Neural crest cell (in vitro differentiated cells): ENCODE measurements at regions not wholly inside any gene's neighbourhood (a gene's known extent, or its start where the extent isn't known, plus 50 kb on each side); places are given as distances from the start of the nearest gene placed in this dataset.

ENCODE experiments used
- DNase-seq: peaks from one replicate; pipeline ENCODE4 v3.0.0; 2021; ENCODE audit warnings: low read depth, mixed read lengths, low spot score
- H3K27ac Mint-ChIP-seq: one replicate; pipeline ENCODE4 v1.8.0; 2021; ENCODE audit warnings: mild to moderate bottlenecking, mixed read lengths; ENCODE audit not compliant: unreplicated experiment
- H3K27me3 Mint-ChIP-seq: 2 replicates; pipeline ENCODE4 v1.8.0; 2021; ENCODE audit warnings: low read depth, mild to moderate bottlenecking, mixed read lengths
- H3K36me3 Mint-ChIP-seq: 2 replicates; pipeline ENCODE4 v1.8.0; 2021; ENCODE audit warnings: low read depth, mild to moderate bottlenecking, mixed read lengths
- H3K4me1 Mint-ChIP-seq: 2 replicates; pipeline ENCODE4 v1.8.0; 2021; ENCODE audit warnings: mixed read lengths
- H3K4me3 Mint-ChIP-seq: one replicate; pipeline ENCODE4 v1.8.0; 2021; ENCODE audit warnings: mild to moderate bottlenecking, mixed read lengths
- H3K9me3 Mint-ChIP-seq: 2 replicates; pipeline ENCODE4 v1.8.0; 2021; ENCODE audit warnings: mixed read lengths
- CTCF ChIP-seq: fragments of 200-600 bp; sonication (generic); conservative IDR thresholded peaks from 2 replicates; pipeline ENCODE4 v1.5.0; 2021; ENCODE audit warnings: antibody characterized with exemption, mild to moderate bottlenecking

GRCh38 chr2:72006188-72006736 is 141.4 kb downstream of the CYP26B1 start:
- no peak for TF ChIP-seq CTCF
- no peaks in the 10 kb centered on the region for H3K36me3 Mint-ChIP-seq
- no peak overlapping the region for H3K4me3 Mint-ChIP-seq

GRCh38 chr2:72004976-72005375 is 142.7 kb downstream of the CYP26B1 start:
- Mint-ChIP-seq H3K27ac (no peak overlapping the region), H3K4me3 (no peak overlapping the region), H3K9me3 (no peaks in the 10 kb centered on the region), H3K27me3 (no peaks in the 10 kb centered on the region), H3K4me1 (peaks cover 15% of the 10 kb centered on the region), H3K36me3 (no peaks in the 10 kb centered on the region)
- no peak for TF ChIP-seq CTCF
- DNase-seq: no peak

More at GRCh38 chr2:72006188-72006736, 141.4 kb downstream of the CYP26B1 start:
- Mint-ChIP-seq H3K27me3 (peaks cover 3% of the 10 kb centered on the region), H3K4me1 (peaks cover 15% of the 10 kb centered on the region), H3K27ac (peak overlapping the region; percentile 81), H3K9me3 (no peaks in the 10 kb centered on the region)
- no peak for DNase-seq

GRCh38 chr2:72004201-72004915 is 143.3 kb downstream of the CYP26B1 start:
- Mint-ChIP-seq H3K27ac (no peak overlapping the region), H3K9me3 (no peaks in the 10 kb centered on the region), H3K4me1 (peaks cover 15% of the 10 kb centered on the region), H3K27me3 (no peaks in the 10 kb centered on the region), H3K4me3 (no peak overlapping the region), H3K36me3 (no peaks in the 10 kb centered on the region)
- TF ChIP-seq CTCF: no peak
- no peak for DNase-seq

- DNase-seq: no peak
- Mint-ChIP-seq H3K9me3 (no peaks in the 10 kb centered on the region), H3K4me1 (peaks cover 15% of the 10 kb centered on the region), H3K4me3 (no peak overlapping the region), H3K27ac (no peak overlapping the region), H3K36me3 (no peaks in the 10 kb centered on the region), H3K27me3 (no peaks in the 10 kb centered on the region)
- TF ChIP-seq CTCF: no peak
Observed at GRCh38 chr2:72003796-72004195, 143.9 kb downstream of the CYP26B1 start.

GRCh38 chr2:72003124-72003523 is 144.5 kb downstream of the CYP26B1 start:
- Mint-ChIP-seq H3K27me3 (no peaks in the 10 kb centered on the region), H3K4me1 (peaks cover 15% of the 10 kb centered on the region), H3K9me3 (no peaks in the 10 kb centered on the region)

More at GRCh38 chr2:72003124-72003523, 144.5 kb downstream of the CYP26B1 start:
- no peak for TF ChIP-seq CTCF
- no peak overlapping the region for H3K4me3 Mint-ChIP-seq
- no peak overlapping the region for H3K27ac Mint-ChIP-seq
- DNase-seq: no peak
- H3K36me3 Mint-ChIP-seq: no peaks in the 10 kb centered on the region
